UCSD-AML1 (cell line): ENCODE measurements at regions not wholly inside any gene's neighbourhood (a gene's known extent, or its start where the extent isn't known, plus 50 kb on each side); places are given as distances from the start of the nearest gene placed in this dataset.

Experiments
- DNase-seq: peaks from one replicate; lab custom pipeline; 2025; ENCODE audit not compliant: unreplicated experiment; lab: John Stamatoyannopoulos, UW

GRCh38 chr22:27358096-27358870 is 443.3 kb downstream of the MN1 start:
- DNase-seq: no peak

GRCh38 chr22:27370269-27370668 is 431.3 kb downstream of the MN1 start:
- DNase-seq: peak; percentile 34

DNA sequence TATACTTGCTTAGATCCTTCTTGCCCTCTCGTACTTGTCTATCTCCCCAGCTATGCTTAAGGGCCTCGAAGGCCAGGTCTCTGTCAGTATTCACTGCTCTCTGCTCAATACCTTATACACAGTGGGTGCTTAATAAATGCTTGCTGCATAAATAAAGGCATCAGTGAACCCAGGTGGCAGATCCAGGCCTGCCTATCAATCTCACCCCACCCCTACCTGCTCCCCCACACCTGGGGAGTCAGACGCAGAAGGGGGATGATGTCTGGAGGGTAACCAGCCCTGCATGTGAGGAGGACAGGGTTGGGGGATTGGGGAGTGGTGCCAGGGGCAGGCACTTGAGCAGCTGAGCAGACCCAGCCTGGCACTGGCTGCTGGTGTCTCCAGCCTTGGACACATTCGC is 430.6 kb downstream of the MN1 start:
- no peak for DNase-seq

DNA sequence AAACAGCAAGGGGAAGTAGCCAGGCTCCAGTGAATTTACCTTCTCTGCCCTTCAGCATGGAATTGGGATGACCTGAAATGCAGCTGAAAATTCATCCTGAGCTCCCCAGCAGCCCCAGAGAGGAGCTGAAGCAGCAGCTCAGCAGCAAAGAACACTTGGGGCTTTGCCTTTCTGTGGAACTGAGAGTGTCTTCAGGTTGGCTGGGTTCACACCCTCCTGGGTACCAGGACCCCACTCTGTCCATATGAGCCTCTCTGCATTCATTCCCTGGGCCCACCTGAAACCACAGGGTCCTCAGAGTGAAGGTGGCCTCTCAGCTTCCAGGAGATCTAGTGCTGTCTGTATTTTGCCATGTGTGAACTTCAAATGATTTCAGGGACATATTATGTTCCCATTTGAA is 429.2 kb downstream of the MN1 start:
- DNase-seq: no peak

- DNase-seq: no peak
These were observed 428.4 kb downstream of the MN1 start for GRCh38 chr22:27372969-27373670.

GRCh38 chr22:27377501-27378295 is 423.9 kb downstream of the MN1 start:
- no peak for DNase-seq

GRCh38 chr22:27378311-27378800 is 423.2 kb downstream of the MN1 start:
- no peak for DNase-seq

GRCh38 chr22:27378995-27379394 is 422.6 kb downstream of the MN1 start:
- no peak for DNase-seq

- no peak for DNase-seq
These were observed 420.7 kb downstream of the MN1 start for GRCh38 chr22:27380855-27381254.

- no peak for DNase-seq
These were observed 420.0 kb downstream of the MN1 start for GRCh38 chr22:27381552-27381951.

GRCh38 chr22:27381960-27382742 is 419.4 kb downstream of the MN1 start:
- no peak for DNase-seq

GRCh38 chr22:27382947-27383346 is 418.6 kb downstream of the MN1 start:
- no peak for DNase-seq

GRCh38 chr22:27383896-27384295 is 417.7 kb downstream of the MN1 start:
- DNase-seq: no peak

DNA sequence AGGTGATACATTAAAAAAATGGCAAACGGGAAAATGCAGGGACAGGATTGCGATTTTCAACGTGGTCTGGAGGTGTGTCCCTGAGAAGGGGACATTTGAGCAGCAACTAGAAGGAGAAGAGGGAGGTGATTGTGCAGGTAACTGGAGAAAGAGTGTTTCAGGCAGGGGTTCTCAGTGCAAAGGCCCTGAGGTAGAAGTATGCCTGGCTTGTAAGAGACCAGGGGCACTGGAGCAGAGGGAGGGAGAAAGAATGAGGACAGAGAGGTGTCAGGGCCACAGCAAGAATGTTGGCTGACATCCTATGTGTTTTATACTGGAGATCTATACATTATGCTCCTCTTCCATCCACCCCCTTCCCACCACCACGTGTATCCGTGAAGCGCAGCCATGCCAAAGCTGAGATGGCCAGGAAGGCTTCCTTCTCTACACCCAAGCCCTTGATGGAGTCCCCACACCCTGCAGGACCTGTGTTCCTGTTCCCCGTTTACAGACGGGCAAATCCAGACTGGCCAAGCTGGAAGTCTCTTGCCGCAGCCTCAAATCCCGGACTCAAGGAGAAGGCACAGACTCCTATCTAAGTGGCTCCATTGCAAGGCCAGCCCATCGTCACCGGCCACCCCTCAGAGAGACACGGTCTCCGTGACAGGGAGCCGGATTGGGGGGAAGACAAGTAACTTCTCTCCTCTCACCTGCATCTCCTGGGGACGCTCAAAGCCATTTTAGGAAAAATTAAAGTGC is 416.1 kb downstream of the MN1 start:
- no peak for DNase-seq

GRCh38 chr22:27386186-27386585 is 415.4 kb downstream of the MN1 start:
- no peak for DNase-seq

- no peak for DNase-seq
These were observed 414.0 kb downstream of the MN1 start for GRCh38 chr22:27387561-27387960.

DNA sequence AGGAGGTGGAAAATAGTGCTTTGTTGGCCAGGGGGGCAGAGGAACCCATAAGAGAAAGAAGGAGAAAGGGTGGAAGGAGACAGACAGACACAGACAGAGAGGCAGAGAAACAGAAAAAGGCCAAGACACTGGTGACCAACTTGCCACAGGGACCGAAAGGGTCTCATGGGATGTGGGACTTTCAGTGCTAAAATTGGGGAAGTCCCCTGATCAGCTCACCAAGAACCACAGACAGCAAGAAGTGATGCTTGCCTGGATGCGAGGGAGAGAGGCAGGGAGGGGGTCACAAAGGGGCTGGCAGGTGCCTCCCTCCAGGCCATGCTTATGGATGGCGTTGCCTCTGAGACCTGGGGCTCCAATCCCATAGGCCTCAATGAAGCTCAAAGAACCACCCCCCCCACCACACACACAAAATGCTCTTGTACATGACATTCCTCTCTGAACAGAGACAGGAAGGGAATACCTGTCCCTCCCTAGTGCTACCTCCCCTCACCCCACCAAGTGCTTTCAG is 413.4 kb downstream of the MN1 start:
- no peak for DNase-seq

DNA sequence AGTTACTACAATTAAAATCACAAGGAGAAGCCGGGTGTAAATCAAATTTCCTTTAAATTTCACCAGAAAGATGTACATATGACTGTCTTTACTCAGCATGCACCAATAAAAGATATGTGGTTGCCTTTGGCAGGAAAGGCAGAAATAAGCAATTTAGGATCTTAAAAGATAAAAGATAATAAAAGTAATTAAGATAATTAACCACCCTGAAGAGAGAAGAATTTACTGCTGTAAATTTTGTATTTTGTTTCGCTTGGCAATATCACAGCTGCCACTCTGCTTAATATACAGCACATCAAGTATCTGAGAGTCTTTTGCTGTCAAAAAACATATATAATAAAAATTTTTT is 411.9 kb downstream of the MN1 start:
- no peak for DNase-seq

DNA sequence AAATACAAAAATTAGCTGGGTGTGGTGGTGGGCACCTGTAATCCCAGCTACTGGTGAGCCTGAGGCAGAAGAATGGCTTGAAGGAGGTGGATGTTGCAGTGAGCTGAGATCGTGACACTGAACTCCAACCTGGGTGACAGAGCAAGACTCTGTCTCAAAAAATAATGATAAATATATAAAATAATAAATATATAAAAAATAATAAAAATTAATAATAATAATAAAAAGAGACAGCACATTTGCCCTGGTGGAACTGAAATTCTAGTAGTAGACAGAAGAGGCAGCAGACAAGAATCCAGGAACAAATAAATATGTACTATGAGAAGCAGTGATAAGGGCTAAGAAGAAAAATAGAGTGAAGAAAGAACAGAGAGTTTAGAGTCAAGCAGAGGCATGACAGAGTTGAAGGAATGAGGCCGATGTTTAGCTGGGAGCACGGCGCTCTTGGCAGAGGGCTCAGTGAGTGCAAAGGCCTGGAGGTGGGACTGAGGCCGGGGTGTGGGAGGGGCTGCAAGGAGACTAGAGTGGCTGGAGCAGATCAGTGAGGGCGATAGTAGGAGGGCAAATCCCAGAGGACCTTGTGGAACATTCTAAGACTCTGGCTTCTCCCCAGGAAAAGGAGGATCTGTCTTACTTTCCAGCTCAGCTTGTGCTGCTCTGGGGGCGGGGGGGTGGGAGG is 410.3 kb downstream of the MN1 start:
- DNase-seq: no peak

DNA sequence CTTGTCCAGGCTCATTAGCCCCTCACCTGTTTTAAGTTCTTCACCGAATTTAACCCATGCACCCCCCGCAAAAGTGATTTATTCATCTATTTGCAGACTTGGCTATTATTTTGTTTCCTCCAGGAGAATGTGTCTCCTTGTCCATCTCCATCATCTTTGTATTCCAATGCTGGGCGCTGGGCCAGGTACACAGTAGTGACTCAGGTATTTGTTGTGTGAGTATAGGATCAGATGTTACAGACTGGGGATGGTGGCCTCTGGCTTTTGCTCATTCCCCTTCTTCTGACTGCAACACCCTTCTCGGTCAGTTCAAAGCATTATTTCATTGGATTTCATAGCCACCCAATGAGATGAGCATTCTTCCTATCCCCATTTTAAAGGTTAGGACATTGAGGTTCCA is 408.2 kb downstream of the MN1 start:
- no peak for DNase-seq
